ENCODE measurements at regions not wholly inside any gene's neighbourhood (a gene's known extent, or its start where the extent isn't known, plus 50 kb on each side); places are given as distances from the start of the nearest gene placed in this dataset.
"Not testable (repeated sequence)": the region's sequence is repeated elsewhere in the genome, so short reads cannot be mapped to it uniquely, and the experiment has no call there.

- no peak overlapping the region for H4K8ac ChIP-seq (ENCODE audit: low read depth, low read length)
- DNase-seq = no peak
- no peak overlapping the region for H3K4ac ChIP-seq (ENCODE audit: low read depth, low read length)
- no peak overlapping the region for H4K5ac ChIP-seq (ENCODE audit: low read length)
- no peak overlapping the region for H3K4me3 ChIP-seq (ENCODE audit: low read length)
- no peaks in the 10 kb centered on the region for H3K36me3 ChIP-seq (ENCODE audit: control insufficient read depth, insufficient read depth, low read length)
- H3K4me2 ChIP-seq (ENCODE audit: low read length) = no peak overlapping the region
- H3K4me1 ChIP-seq (ENCODE audit: control insufficient read depth, low read depth, low read length) = no peaks in the 10 kb centered on the region
- no peak overlapping the region for H2BK120ac ChIP-seq (ENCODE audit: low read depth, low read length)
- H3K27me3 ChIP-seq (ENCODE audit: insufficient read depth, low read length, poor library complexity) = no peaks in the 10 kb centered on the region
- no peaks in the 10 kb centered on the region for H3K79me2 ChIP-seq (ENCODE audit: control insufficient read depth, insufficient read depth, low read length)
- no peaks in the 10 kb centered on the region for H3K79me1 ChIP-seq (ENCODE audit: low read length)
- H3K56ac ChIP-seq (ENCODE audit: low read length) = no peak overlapping the region
- no peak overlapping the region for H3K18ac ChIP-seq (ENCODE audit: low read length)
- no CpG with 5 or more reads among the region's 7 CpGs for WGBS (ENCODE audit: extremely low coverage, insufficient coverage, low lambda C conversion rate)
- no peak overlapping the region for H2BK15ac ChIP-seq (replicated peaks; ENCODE audit: low read depth)
- H2BK5ac ChIP-seq (ENCODE audit: low read length) = no peak overlapping the region
- H2AK5ac ChIP-seq (ENCODE audit: low read length) = no peak overlapping the region
- H3K9ac ChIP-seq (ENCODE audit: low read length) = no peak overlapping the region
- no peak overlapping the region for H3K23ac ChIP-seq (ENCODE audit: low read length)
- H3K27ac ChIP-seq (ENCODE audit: low read depth, low read length) = no peak overlapping the region
These were observed 129.3 kb upstream of the RAP1B start for GRCh38 chr12:68481181-68481941.

GRCh38 chr12:68482014-68482413 is 128.7 kb upstream of the RAP1B start:
- H3K4ac ChIP-seq (ENCODE audit: low read depth, low read length) = no peak overlapping the region
- H3K56ac ChIP-seq (ENCODE audit: low read length) = no peak overlapping the region
- no CpG with 5 or more reads among the region's 1 CpG for WGBS (ENCODE audit: extremely low coverage, insufficient coverage, low lambda C conversion rate)

DNA sequence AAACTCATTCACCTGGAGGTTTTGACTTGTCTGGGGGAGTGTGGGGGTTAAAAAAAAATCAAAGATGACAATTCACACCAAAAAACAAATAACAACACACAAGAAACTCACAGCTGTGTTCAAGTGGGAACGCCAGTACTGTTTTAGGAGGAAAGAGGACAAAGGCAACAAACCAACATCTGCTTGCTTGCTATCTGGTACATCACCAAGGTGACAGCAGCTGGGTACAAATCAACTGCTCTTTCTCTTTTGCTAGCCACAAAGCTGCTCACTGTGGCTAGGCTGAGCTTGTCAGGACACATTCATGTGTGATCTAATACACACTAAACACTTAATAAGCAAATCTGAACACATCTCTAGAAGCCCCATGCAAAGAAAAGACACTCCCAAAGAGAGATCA is 128.0 kb upstream of the RAP1B start:
- Histone ChIP-seq H3K4me1 (ENCODE audit: control insufficient read depth, low read depth, low read length) (no peaks in the 10 kb centered on the region), H3K27ac (ENCODE audit: low read depth, low read length) (no peak overlapping the region), H2BK15ac (replicated peaks; ENCODE audit: low read depth) (no peak overlapping the region), H4K5ac (ENCODE audit: low read length) (no peak overlapping the region), H3K79me2 (ENCODE audit: control insufficient read depth, insufficient read depth, low read length) (no peaks in the 10 kb centered on the region), H3K18ac (ENCODE audit: low read length) (no peak overlapping the region), H3K9ac (ENCODE audit: low read length) (no peak overlapping the region), H2AK5ac (ENCODE audit: low read length) (no peak overlapping the region), H4K8ac (ENCODE audit: low read depth, low read length) (no peak overlapping the region), H3K79me1 (ENCODE audit: low read length) (no peaks in the 10 kb centered on the region), H3K56ac (ENCODE audit: low read length) (no peak overlapping the region), H2BK5ac (ENCODE audit: low read length) (no peak overlapping the region), H3K4ac (ENCODE audit: low read depth, low read length) (no peak overlapping the region), H3K36me3 (ENCODE audit: control insufficient read depth, insufficient read depth, low read length) (no peaks in the 10 kb centered on the region), H3K23ac (ENCODE audit: low read length) (no peak overlapping the region), H3K4me2 (ENCODE audit: low read length) (no peak overlapping the region), H3K4me3 (ENCODE audit: low read length) (no peak overlapping the region), H2BK120ac (ENCODE audit: low read depth, low read length) (no peak overlapping the region), H3K27me3 (ENCODE audit: insufficient read depth, low read length, poor library complexity) (no peaks in the 10 kb centered on the region)
- no peak for DNase-seq
- WGBS (ENCODE audit: extremely low coverage, insufficient coverage, low lambda C conversion rate) = no CpG with 5 or more reads among the region's 1 CpG

More at GRCh38 chr12:68482014-68482413, 128.7 kb upstream of the RAP1B start:
- Histone ChIP-seq H2BK120ac (ENCODE audit: low read depth, low read length) (no peak overlapping the region), H4K5ac (ENCODE audit: low read length) (no peak overlapping the region), H2BK5ac (ENCODE audit: low read length) (no peak overlapping the region), H3K18ac (ENCODE audit: low read length) (no peak overlapping the region), H3K79me2 (ENCODE audit: control insufficient read depth, insufficient read depth, low read length) (no peaks in the 10 kb centered on the region), H3K27ac (ENCODE audit: low read depth, low read length) (no peak overlapping the region), H2AK5ac (ENCODE audit: low read length) (no peak overlapping the region), H3K23ac (ENCODE audit: low read length) (peak overlapping the region; percentile 6), H3K4me2 (ENCODE audit: low read length) (no peak overlapping the region), H2BK15ac (replicated peaks; ENCODE audit: low read depth) (no peak overlapping the region), H3K36me3 (ENCODE audit: control insufficient read depth, insufficient read depth, low read length) (no peaks in the 10 kb centered on the region), H3K9ac (ENCODE audit: low read length) (no peak overlapping the region), H4K8ac (ENCODE audit: low read depth, low read length) (no peak overlapping the region), H3K4me1 (ENCODE audit: control insufficient read depth, low read depth, low read length) (no peaks in the 10 kb centered on the region), H3K4me3 (ENCODE audit: low read length) (no peak overlapping the region), H3K79me1 (ENCODE audit: low read length) (no peaks in the 10 kb centered on the region), H3K27me3 (ENCODE audit: insufficient read depth, low read length, poor library complexity) (no peaks in the 10 kb centered on the region)
- no peak for DNase-seq

DNA sequence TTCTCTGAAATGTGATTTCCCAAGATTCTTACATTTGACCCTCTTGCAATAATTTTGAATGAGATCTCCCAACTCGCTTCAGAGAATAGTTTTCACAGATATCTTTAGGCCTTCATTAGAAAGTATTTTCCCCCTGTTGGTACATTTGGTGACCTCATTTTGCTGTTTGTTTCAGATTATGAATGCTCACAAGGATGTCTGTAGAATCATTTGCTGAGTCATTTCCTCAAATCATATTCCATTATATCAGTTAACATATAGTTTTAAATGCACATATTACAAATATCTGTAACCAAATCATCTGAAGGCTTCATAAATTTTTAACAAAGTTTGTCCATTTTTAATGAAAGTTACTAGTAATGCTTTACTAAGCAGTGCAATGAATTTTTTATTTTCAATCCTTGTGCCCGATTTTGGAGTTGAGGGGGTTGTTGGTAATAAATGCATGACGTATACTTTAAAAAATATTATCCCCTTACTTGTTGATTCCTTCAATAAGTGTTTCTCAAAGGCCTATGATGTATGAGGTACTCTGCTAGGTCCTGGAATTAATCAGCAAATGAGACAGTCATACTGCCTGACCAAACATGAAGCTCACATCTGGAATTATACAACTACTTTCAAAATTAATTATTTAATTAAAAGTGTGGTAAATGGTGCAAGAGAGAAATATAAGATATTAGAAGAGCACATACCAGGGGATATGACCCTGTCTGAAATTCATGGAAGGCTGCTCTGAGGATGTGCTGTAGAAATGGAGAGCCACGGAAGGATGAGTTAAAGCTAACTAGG is 126.9 kb upstream of the RAP1B start:
- Histone ChIP-seq H3K27me3 (ENCODE audit: insufficient read depth, low read length, poor library complexity) (no peaks in the 10 kb centered on the region), H3K4me2 (ENCODE audit: low read length) (no peak overlapping the region), H3K56ac (ENCODE audit: low read length) (no peak overlapping the region), H2BK15ac (replicated peaks; ENCODE audit: low read depth) (no peak overlapping the region), H3K4me3 (ENCODE audit: low read length) (no peak overlapping the region), H2AK5ac (ENCODE audit: low read length) (no peak overlapping the region), H4K8ac (ENCODE audit: low read depth, low read length) (no peak overlapping the region), H3K27ac (ENCODE audit: low read depth, low read length) (no peak overlapping the region), H3K23ac (ENCODE audit: low read length) (no peak overlapping the region), H2BK5ac (ENCODE audit: low read length) (no peak overlapping the region), H3K36me3 (ENCODE audit: control insufficient read depth, insufficient read depth, low read length) (no peaks in the 10 kb centered on the region), H4K5ac (ENCODE audit: low read length) (no peak overlapping the region), H3K9ac (ENCODE audit: low read length) (no peak overlapping the region), H3K4ac (ENCODE audit: low read depth, low read length) (no peak overlapping the region), H3K4me1 (ENCODE audit: control insufficient read depth, low read depth, low read length) (no peaks in the 10 kb centered on the region), H2BK120ac (ENCODE audit: low read depth, low read length) (no peak overlapping the region), H3K79me2 (ENCODE audit: control insufficient read depth, insufficient read depth, low read length) (no peaks in the 10 kb centered on the region), H3K79me1 (ENCODE audit: low read length) (no peaks in the 10 kb centered on the region), H3K18ac (ENCODE audit: low read length) (no peak overlapping the region)
- DNase-seq = no peak
- WGBS (ENCODE audit: extremely low coverage, insufficient coverage, low lambda C conversion rate) = no CpG with 5 or more reads among the region's 4 CpGs

DNA sequence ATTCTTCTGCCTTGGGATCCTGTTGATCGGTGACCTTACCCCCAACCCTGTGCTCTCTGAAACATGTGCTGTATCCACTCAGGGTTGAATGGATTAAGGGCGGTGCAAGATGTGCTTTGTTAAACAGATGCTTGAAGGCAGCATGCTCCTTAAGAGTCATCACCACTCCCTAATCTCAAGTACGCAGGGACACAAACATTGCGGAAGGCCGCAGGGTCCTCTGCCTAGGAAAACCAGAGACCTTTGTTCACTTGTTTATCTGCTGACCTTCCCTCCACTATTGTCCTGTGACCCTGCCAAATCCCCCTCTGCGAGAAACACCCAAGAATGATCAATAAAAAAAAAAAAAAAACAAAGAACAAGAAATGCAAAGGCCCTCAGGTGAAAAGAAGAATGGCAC is 126.1 kb upstream of the RAP1B start:
- not testable (repeated sequence) for H2BK15ac ChIP-seq (replicated peaks; ENCODE audit: low read depth); H3K79me1 ChIP-seq (ENCODE audit: low read length); H3K18ac ChIP-seq (ENCODE audit: low read length); H3K4me1 ChIP-seq (ENCODE audit: control insufficient read depth, low read depth, low read length); H3K36me3 ChIP-seq (ENCODE audit: control insufficient read depth, insufficient read depth, low read length); H3K4me2 ChIP-seq (ENCODE audit: low read length); H3K23ac ChIP-seq (ENCODE audit: low read length); H2BK5ac ChIP-seq (ENCODE audit: low read length); H3K4ac ChIP-seq (ENCODE audit: low read depth, low read length); H3K79me2 ChIP-seq (ENCODE audit: control insufficient read depth, insufficient read depth, low read length); H4K5ac ChIP-seq (ENCODE audit: low read length); H3K56ac ChIP-seq (ENCODE audit: low read length); DNase-seq; H2BK120ac ChIP-seq (ENCODE audit: low read depth, low read length); H4K8ac ChIP-seq (ENCODE audit: low read depth, low read length); H3K27me3 ChIP-seq (ENCODE audit: insufficient read depth, low read length, poor library complexity); H3K9ac ChIP-seq (ENCODE audit: low read length); H3K27ac ChIP-seq (ENCODE audit: low read depth, low read length); H2AK5ac ChIP-seq (ENCODE audit: low read length); H3K4me3 ChIP-seq (ENCODE audit: low read length)
- WGBS (ENCODE audit: extremely low coverage, insufficient coverage, low lambda C conversion rate) = no CpG with 5 or more reads among the region's 6 CpGs

All from mesendoderm (in vitro differentiated cells).